ENCODE measurements at regions not wholly inside any gene's neighbourhood (a gene's known extent, or its start where the extent isn't known, plus 50 kb on each side); places are given as distances from the start of the nearest gene placed in this dataset.
"Not testable (repeated sequence)": the region's sequence is repeated elsewhere in the genome, so short reads cannot be mapped to it uniquely, and the experiment has no call there.

- TF ChIP-seq CTCF (IDR thresholded peaks at IDR 0.05; ENCODE audit: low read depth, low read length) = no peak
- DNase-seq (ENCODE audit: extremely low read depth, low read depth) = no peak
Observed at GRCh38 chr12:59111851-59112250, 191.5 kb upstream of the LRIG3 start.

DNA sequence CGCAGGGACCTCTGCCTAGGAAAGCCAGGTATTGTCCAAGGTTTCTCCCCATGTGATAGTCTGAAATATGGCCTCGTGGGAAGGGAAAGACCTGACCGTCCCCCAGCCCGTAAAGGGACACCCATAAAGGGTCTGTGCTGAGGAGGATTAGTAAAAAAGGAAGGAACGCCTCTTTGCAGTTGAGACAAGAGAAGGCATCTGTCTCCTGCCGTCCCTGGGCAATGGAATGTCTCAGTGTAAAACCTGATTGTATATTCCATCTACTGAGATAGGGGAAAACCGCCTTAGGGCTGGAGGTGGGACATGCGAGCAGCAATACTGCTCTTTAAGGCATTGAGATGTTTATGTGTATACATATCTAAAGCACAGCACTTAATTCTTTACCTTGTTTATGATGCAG is 188.2 kb upstream of the LRIG3 start:
- not testable (repeated sequence) for DNase-seq (ENCODE audit: extremely low read depth, low read depth)

- DNase-seq (ENCODE audit: extremely low read depth, low read depth) = no peak
- no peak for TF ChIP-seq CTCF (IDR thresholded peaks at IDR 0.05; ENCODE audit: low read depth, low read length)
Observed at GRCh38 chr12:59100585-59100984, 180.3 kb upstream of the LRIG3 start.

GRCh38 chr12:59097876-59098275 is 177.6 kb upstream of the LRIG3 start:
- TF ChIP-seq CTCF (IDR thresholded peaks at IDR 0.05; ENCODE audit: low read depth, low read length) = no peak

GRCh38 chr12:59096246-59096645 is 175.9 kb upstream of the LRIG3 start:
- TF ChIP-seq CTCF (IDR thresholded peaks at IDR 0.05; ENCODE audit: low read depth, low read length) = no peak

More at GRCh38 chr12:59097876-59098275, 177.6 kb upstream of the LRIG3 start:
- DNase-seq (ENCODE audit: extremely low read depth, low read depth) = no peak

GRCh38 chr12:59093073-59093772 is 172.9 kb upstream of the LRIG3 start:
- no peak for DNase-seq (ENCODE audit: extremely low read depth, low read depth)
- no peak for TF ChIP-seq CTCF (IDR thresholded peaks at IDR 0.05; ENCODE audit: low read depth, low read length)

More at GRCh38 chr12:59096246-59096645, 175.9 kb upstream of the LRIG3 start:
- no peak for DNase-seq (ENCODE audit: extremely low read depth, low read depth)

DNA sequence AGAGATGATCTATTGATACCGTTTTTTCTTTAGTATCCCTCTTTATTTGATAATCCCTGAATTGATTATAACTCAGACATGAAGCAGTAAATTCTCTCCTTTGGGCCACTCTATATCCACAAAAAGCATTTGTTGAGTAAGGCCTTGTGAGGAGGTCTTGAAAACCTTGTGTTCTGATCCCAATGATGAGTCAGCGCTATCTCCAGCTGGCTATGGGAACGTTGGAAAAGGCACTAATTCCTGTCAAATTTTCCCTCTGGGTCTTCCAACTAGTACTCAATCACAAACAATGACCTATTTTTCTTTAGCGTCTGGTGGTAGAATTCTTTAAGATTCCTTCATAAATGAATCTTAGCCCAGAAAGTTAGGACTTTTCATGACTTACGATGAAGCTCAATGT is 168.4 kb upstream of the LRIG3 start:
- DNase-seq (ENCODE audit: extremely low read depth, low read depth) = no peak
- no peak for TF ChIP-seq CTCF (IDR thresholded peaks at IDR 0.05; ENCODE audit: low read depth, low read length)

GRCh38 chr12:59087691-59088090 is 167.4 kb upstream of the LRIG3 start:
- no peak for TF ChIP-seq CTCF (IDR thresholded peaks at IDR 0.05; ENCODE audit: low read depth, low read length)

More at GRCh38 chr12:59087691-59088090, 167.4 kb upstream of the LRIG3 start:
- no peak for DNase-seq (ENCODE audit: extremely low read depth, low read depth)
